ENCODE measurements at regions not wholly inside any gene's neighbourhood (a gene's known extent, or its start where the extent isn't known, plus 50 kb on each side); places are given as distances from the start of the nearest gene placed in this dataset.
"Not testable (repeated sequence)": the region's sequence is repeated elsewhere in the genome, so short reads cannot be mapped to it uniquely, and the experiment has no call there.

GRCh38 chr2:57185568-57185967, 861.0 kb upstream of the VRK2 start:
- DNase-seq = no peak

DNA sequence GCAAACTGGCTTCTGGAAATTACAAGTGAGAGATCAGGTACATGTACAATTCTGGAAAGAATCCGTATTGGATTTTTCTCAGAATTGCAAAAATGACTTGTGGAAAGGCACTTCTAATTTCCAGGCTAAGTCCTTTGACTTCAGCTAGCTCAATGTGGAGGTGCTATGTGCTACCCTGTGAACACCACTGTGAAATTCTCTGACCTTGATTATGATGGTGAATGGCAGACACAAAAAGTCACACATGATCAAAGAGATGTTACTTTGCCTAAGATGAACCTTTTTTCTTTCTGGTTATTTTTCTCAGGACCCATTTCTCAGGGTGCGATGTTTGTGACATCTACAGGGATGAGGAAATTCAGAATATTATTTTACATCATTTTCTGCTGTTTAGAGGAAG, 856.6 kb upstream of the VRK2 start:
- no peak for DNase-seq

GRCh38 chr2:57199663-57200062, 846.9 kb upstream of the VRK2 start:
- no peak for DNase-seq

- DNase-seq = no peak
Observed at GRCh38 chr2:57204364-57204763, 842.2 kb upstream of the VRK2 start.

DNA sequence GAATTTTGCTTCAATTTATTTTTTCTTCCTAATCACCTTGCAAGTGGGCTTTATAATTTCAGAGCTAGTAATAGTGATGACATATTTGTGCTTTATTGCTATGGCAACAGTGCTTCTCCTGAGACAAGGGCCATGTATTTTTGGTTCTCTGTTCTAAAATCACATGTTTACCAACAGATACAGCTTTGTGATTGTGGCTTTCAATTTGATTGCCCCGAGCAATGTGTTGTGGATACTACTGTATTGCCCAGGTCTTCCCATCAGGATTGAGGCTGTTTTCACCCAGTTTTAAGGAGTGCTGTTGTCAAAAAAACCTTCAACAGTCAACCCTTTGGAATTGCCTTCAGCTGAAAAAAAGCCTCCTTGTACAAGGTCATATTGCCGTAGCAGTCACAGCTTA, 841.4 kb upstream of the VRK2 start:
- no peak for DNase-seq

- no peak for DNase-seq
Observed at GRCh38 chr2:57207191-57207590, 839.4 kb upstream of the VRK2 start.

- no peak for DNase-seq
Observed at GRCh38 chr2:57209799-57210198, 836.8 kb upstream of the VRK2 start.

DNA sequence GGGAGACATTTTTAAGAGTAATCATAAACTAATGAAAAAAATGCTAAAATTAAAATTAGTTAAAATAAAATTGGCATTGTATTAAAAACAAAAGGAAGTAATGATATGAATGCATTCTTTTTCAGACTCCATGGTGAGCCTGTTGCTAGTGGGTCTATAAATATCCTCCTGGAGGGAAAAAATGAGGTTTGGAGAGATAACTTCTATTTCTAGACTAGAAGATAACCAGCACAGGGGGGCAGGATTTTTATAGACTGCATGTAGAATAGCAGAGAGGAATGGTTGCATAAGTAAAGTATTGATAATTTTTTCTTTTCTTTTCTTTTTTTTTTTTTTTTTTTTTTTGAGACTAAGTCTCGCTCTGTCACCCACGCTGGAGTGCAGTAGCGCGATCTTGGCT, 835.8 kb upstream of the VRK2 start:
- no peak for DNase-seq

GRCh38 chr2:57217013-57217412, 829.6 kb upstream of the VRK2 start:
- DNase-seq = no peak

DNA sequence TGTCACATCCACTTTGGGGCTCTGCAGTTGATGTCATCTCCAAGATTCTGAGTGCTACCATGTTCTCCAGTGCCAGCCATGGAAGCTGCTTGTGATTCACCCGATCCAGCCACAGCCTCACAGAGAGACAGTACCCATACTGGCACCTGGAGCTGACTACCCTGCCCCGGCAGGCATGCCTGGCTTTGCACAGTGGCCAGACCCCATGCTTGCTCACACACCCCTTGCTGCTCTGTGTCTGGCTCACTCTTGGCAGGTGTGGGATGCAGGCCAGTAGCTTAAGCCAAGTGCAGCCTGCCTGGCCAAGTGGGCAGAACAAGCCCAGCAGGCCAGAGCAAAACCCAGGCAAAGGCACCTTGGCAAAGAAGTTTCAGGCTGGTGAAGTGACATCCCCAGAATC, 828.4 kb upstream of the VRK2 start:
- DNase-seq = no peak

DNA sequence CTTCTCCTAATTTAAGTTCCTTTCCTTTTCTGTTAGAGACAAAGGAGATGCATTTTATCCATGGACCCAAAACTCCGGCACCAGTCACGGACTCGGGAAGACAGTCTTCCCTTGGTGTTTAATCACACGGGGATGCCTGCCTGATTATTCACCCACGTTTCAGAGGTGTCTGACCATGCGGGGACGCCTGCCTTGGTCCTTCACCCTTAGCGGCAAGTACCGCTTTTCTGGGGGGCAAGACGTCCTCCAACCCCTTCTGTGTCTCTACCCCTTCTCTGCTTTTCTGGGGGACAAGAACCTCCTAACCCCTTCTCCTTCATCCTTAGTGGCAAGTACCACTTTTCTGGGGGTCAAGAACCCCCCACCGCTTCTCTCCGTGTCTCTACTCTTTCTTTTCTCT, 816.9 kb upstream of the VRK2 start:
- not testable (repeated sequence) for DNase-seq

- not testable (repeated sequence) for DNase-seq
Observed at GRCh38 chr2:57232341-57232740, 814.3 kb upstream of the VRK2 start.

- not testable (repeated sequence) for DNase-seq
Observed at GRCh38 chr2:57251495-57251894, 795.1 kb upstream of the VRK2 start.

- DNase-seq = not testable (repeated sequence)
Observed at GRCh38 chr2:57276408-57276807, 770.2 kb upstream of the VRK2 start.

DNA sequence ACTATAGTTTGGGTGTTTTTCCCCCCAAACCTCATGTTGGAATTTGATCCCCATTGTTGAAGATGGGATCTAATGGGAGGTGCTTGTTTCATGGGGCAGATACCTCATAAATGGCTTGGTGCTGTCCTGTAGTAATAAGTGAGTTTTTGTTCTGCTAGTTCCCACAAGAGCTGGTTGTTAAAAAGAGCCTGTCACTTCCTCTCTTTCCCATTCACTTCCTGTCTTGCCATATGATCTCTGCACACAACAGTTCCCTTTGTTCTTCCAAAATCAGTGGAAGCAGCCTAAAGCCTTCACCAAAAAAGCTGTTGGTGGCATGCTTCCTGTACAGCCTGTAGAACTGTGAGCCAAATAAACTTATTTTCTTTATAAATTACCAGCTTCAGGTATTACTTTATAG, 768.2 kb upstream of the VRK2 start:
- no peak for DNase-seq

GRCh38 chr2:57291209-57291608, 755.4 kb upstream of the VRK2 start:
- no peak for DNase-seq

DNA sequence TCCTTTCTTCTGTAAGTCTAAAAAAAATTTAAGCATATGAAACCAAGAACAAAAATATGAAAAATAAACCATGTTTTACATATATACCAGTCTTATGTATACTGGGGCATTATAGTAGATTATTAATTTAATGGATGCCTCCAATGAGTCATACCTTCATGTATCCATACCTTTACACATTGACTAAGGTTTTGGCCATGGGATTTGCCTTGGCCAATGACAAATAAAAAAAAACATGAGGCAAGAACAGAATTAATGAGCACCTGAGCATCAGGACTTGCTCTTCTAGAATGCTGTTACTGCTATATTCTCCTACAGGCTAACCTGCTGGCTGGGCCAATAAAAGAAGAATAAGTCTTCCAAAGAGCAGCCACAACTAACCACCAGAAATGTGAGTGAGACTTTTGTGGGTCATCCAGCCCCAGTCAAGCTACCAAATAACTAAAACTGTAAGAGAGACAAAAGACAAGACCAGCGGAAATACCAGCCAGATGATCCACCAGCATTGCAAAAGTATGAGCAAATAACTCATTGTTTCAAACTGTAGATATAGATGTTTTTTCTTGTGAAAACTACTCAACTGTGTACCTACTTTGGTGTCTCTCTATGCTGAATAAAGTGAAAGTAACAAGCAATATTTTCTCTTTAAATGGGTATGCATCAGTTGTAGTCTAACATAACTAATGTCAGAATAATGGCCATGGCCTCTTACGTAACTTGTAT, 749.6 kb upstream of the VRK2 start:
- DNase-seq = no peak

DNA sequence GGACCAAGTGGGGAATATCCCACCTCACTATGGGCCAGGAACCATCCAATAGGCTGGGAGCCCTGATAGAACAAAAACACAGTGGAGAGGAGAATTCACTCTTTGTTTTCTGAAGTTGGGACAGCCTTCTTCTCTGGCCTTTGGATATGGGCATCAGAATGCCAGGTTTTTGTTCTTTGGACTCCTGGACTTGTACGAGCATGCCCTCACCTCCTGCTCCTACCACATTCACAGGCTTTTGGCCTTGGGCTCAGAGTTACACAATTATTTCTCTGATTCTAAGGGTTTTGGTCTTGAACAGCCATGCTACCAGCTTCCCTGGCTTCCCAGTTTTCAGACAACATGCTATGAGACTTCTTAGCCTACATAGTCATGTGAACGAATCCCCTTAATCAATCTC, 732.9 kb upstream of the VRK2 start:
- no peak for DNase-seq

GRCh38 chr2:57314682-57315081, 731.9 kb upstream of the VRK2 start:
- no peak for DNase-seq

DNA sequence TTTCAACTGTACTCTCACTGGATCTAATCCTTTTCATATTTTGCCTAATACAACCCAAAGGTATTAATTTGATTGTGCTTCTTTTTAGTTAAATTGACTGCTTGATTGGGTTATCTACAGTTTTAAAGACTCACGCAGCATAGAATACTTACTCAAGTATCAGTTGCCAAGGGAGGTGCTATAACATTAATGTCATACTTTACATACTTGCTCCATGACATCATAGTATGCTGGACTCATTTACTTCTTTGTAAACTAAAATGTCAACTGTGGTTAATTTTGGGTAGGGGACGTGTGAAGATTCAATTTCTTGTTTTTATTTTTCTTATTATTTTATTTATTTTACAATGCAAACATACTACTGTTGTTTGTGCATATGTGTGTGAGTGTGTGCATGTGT, 716.2 kb upstream of the VRK2 start:
- DNase-seq = no peak

GRCh38 chr2:57333221-57333620, 713.4 kb upstream of the VRK2 start:
- DNase-seq = no peak

GRCh38 chr2:57343391-57344006, 703.1 kb upstream of the VRK2 start:
- no peak for DNase-seq

DNA sequence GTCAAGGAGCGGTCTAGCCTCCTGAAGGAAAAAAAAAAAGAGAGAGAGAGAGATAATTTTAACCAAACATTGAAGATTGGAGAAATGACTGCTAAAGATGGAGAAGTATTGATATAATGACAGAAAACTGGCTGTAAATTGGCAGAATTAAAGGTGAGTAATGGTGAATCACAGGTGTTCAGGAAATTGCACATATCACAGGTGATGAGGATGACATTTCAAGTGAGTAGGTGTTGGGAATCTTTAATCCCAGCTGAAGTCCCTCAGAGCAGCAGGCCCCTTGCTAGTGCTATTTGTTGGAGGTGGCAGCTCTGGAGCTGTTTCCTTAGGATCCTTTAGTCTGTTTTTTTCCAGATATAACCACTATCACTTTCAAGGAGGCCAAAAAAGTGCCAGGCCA, 678.4 kb upstream of the VRK2 start:
- DNase-seq = no peak

GRCh38 chr2:57370882-57371585, 675.6 kb upstream of the VRK2 start:
- DNase-seq = no peak
